Uterus (tissue), 3 donors: ENCODE measurements at regions not wholly inside any gene's neighbourhood (a gene's known extent, or its start where the extent isn't known, plus 50 kb on each side); places are given as distances from the start of the nearest gene placed in this dataset.

Source experiments
- DNase-seq, 2 donors: peaks; one replicate each; pipeline ENCODE4 v3.0.0-alpha.2; 2019 to 2020
- H3K27ac ChIP-seq, 2 donors: fragments of 200-600 bp; sonication (generic); 1 replicate in 1 of 2; 2 replicates in 1 of 2; pipeline ENCODE4 v1.5.1; 2016 to 2018
- H3K27me3 ChIP-seq, 2 donors: fragments of 200-600 bp; sonication (generic); one replicate each; pipeline ENCODE4 v1.5.1; 2018 to 2019; ENCODE audit warnings: control low read depth in 1 of 2
- H3K36me3 ChIP-seq, 2 donors: fragments of 200-600 bp; sonication (generic); one replicate each; pipeline ENCODE4 v1.5.1; 2019; ENCODE audit warnings: control low read depth in 1 of 2
- H3K4me1 ChIP-seq, 2 donors: fragments of 200-600 bp; sonication (generic); one replicate each; pipeline ENCODE4 v1.5.1; 2018 to 2019; ENCODE audit warnings: control low read depth in 1 of 2
- H3K4me3 ChIP-seq, 2 donors: fragments of 200-600 bp; sonication (generic); 1 replicate in 1 of 2; 2 replicates in 1 of 2; pipeline ENCODE4 v1.5.1; 2018 to 2019; ENCODE audit warnings: mild to moderate bottlenecking in 1 of 2
- H3K9me3 ChIP-seq, 2 donors: fragments of 200-600 bp; sonication (generic); one replicate each; pipeline ENCODE4 v1.5.1; 2019; ENCODE audit warnings: control low read depth in 1 of 2
- POLR2A ChIP-seq, 2 donors: fragments of 450-650 bp; IDR thresholded peaks; one replicate each; pipeline ENCODE4 v1.6.1; 2016; ENCODE audit warnings: antibody characterized with exemption in 2 of 2, mild to moderate bottlenecking in 1 of 2, moderate library complexity in 1 of 2
- intact Hi-C: fragments of 100-400 bp; cut with DNase I; formaldehyde crosslinking; loops from one replicate; pipeline ENCODE4 v1.15.1; 2023; ENCODE audit warnings: low total_unique reads
- TF ChIP-seq, protein P1 (sequence below), 4 experiments: fragments of 200-600 bp in 2 of 4; fragments of 450-650 bp in 2 of 4; sonication (generic) in 2 of 4; IDR thresholded peaks; one replicate each; pipeline ENCODE4 v1.5.1; 2016 to 2019; ENCODE audit warnings: antibody characterized with exemption in 4 of 4, mild to moderate bottlenecking in 2 of 4, moderate library complexity in 1 of 4
- donor health status: DM: yes; HTN: yes; CAD: no.

DNA sequence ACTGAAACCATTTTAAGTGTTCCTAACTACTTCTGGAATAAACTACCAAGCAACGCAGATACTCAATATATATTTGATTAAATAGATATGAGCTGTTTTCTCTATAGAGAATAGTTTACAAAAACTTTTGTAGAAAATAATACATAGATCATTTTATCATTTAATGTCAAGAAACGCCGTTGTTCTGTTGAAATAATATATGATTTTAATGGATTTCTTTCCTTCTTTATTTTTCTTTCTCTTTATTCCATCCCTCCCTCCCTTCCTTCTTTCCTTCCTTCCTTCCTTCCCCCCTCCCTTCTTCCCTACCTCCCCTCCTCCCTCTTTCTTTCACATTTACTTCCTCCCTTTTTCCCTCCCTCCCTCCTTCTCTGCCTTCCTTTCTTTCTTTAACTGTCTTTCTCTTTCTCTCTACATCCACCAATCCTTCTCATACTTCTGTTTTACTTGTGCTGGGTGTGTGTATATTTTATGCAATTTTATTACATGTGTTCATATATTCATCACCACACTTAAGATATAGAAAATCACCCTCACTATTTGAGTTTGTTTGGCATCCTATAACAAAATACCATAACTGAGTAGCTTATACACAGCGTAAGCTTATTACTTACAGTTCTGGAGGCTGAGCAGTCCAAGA is 230.9 kb upstream of the BRINP3 start:
- intact Hi-C loops = no loop called here
- H3K9me3 ChIP-seq = no peaks in the 10 kb centered on the region
- DNase-seq = no peak
- no peak overlapping the region for H3K27ac ChIP-seq
- no peaks in the 10 kb centered on the region for H3K27me3 ChIP-seq
- H3K4me3 ChIP-seq = no peak overlapping the region
- no peaks in the 10 kb centered on the region for H3K4me1 ChIP-seq
- TF ChIP-seq, protein P1, sequence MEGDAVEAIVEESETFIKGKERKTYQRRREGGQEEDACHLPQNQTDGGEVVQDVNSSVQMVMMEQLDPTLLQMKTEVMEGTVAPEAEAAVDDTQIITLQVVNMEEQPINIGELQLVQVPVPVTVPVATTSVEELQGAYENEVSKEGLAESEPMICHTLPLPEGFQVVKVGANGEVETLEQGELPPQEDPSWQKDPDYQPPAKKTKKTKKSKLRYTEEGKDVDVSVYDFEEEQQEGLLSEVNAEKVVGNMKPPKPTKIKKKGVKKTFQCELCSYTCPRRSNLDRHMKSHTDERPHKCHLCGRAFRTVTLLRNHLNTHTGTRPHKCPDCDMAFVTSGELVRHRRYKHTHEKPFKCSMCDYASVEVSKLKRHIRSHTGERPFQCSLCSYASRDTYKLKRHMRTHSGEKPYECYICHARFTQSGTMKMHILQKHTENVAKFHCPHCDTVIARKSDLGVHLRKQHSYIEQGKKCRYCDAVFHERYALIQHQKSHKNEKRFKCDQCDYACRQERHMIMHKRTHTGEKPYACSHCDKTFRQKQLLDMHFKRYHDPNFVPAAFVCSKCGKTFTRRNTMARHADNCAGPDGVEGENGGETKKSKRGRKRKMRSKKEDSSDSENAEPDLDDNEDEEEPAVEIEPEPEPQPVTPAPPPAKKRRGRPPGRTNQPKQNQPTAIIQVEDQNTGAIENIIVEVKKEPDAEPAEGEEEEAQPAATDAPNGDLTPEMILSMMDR (IDR thresholded peaks at IDR 0.05) = no peak
- no peak for TF ChIP-seq POLR2A (IDR thresholded peaks at IDR 0.05)
- H3K36me3 ChIP-seq = no peaks in the 10 kb centered on the region

DNA sequence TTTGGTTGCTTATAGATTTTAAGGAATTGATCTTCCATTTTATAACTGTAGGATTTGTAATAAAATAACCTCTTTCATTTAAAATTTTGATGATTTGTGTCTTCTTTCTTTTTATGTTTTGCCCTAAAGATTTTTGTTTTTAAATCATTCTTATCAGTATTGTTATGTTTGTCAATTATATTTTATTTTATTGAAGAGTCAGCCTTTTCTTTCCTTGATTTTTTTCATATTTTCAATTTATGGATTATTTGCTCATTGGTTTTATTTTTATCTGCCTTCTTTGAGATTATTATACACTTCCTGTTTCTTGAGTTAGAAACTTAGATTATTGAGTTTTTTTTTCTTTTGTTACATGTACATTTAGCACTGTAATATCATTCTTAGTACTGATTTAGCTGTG is 233.4 kb upstream of the BRINP3 start:
- intact Hi-C loops = no loop called here
- Histone ChIP-seq H3K4me1 (no peaks in the 10 kb centered on the region), H3K27ac (no peak overlapping the region), H3K4me3 (no peak overlapping the region), H3K27me3 (no peaks in the 10 kb centered on the region), H3K36me3 (no peaks in the 10 kb centered on the region), H3K9me3 (no peaks in the 10 kb centered on the region)
- no peak for TF ChIP-seq POLR2A (IDR thresholded peaks at IDR 0.05)
- TF ChIP-seq, protein P1 (IDR thresholded peaks at IDR 0.05) = no peak
- no peak for DNase-seq

DNA sequence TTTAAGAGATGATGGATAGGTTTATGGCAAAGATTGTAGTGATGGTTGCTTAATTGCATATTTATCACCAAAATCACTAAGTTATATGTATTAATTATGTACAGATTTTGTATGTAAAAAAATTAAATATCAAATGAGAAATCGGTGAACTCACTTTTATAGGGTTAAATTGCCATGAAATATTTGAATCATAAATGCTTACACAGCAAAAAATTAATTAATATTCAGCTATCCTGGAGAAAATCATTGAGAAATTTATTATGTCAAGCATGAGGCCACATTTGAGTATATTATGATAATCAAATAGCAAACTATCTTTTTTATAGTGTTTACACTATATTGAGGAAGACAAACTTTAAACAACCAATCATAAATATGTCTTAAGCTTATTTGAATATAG is 239.4 kb upstream of the BRINP3 start:
- intact Hi-C loops = no loop called here
- no peaks in the 10 kb centered on the region for H3K27me3 ChIP-seq
- no peaks in the 10 kb centered on the region for H3K4me1 ChIP-seq
- H3K4me3 ChIP-seq = no peak overlapping the region
- H3K9me3 ChIP-seq = no peaks in the 10 kb centered on the region
- TF ChIP-seq POLR2A (IDR thresholded peaks at IDR 0.05) = no peak
- TF ChIP-seq, protein P1 (IDR thresholded peaks at IDR 0.05) = no peak
- H3K27ac ChIP-seq = no peak overlapping the region
- no peak for DNase-seq
- H3K36me3 ChIP-seq = no peaks in the 10 kb centered on the region

DNA sequence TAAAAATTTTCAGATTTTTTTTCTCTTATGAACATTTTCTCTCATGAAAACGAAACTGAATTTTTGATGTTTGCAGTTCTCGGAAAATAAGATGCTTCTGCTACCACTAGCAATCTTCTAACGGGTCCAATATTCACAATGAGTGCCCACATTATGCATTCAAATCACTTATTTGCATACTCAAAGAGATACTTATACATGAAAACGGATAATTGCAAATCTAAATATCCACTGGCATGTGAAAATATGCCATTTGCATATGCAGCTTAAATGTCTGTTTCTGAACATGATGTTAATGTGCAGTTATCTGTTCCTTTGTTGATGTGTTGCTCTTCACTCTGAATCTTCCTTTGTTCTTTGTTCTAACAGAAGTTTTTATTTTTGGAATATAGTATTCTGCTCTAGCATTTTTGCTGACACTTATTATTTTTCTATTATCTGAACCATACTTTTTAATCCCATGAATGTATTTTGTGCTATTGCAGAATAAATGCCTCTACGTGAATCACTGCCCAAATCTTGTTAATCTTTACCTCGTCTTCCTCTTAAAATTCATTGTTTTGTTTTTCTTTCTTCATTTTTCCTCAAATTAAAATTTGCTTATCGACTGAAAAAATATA is 259.4 kb upstream of the BRINP3 start:
- H3K27ac ChIP-seq = no peak overlapping the region
- no peaks in the 10 kb centered on the region for H3K27me3 ChIP-seq
- H3K36me3 ChIP-seq = no peaks in the 10 kb centered on the region
- no peak for DNase-seq
- H3K9me3 ChIP-seq = no peaks in the 10 kb centered on the region
- no peaks in the 10 kb centered on the region for H3K4me1 ChIP-seq
- intact Hi-C loops = no loop called here
- H3K4me3 ChIP-seq = no peak overlapping the region
- TF ChIP-seq, protein P1 (IDR thresholded peaks at IDR 0.05) = no peak
- no peak for TF ChIP-seq POLR2A (IDR thresholded peaks at IDR 0.05)

DNA sequence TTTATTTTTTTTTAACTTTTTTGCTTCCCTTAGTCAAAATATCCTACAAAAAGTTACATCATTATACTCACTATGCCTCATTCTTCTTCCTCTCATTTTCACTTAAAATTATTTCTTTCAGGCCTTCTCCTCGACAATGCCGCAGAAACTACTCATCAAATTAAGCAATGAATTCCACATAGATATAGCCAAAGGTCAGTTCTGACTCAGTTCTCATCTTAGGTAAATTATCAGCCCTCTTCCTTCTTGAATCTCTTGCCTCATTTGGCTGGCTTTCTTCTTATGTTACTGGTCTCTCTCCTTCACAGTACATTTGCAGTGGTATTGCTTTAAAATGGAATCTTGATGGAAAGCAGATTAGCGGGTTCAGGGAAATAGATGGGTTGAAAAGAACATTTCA is 260.7 kb upstream of the BRINP3 start:
- Histone ChIP-seq H3K4me3 (no peak overlapping the region), H3K36me3 (no peaks in the 10 kb centered on the region), H3K27me3 (no peaks in the 10 kb centered on the region), H3K4me1 (no peaks in the 10 kb centered on the region), H3K9me3 (no peaks in the 10 kb centered on the region), H3K27ac (no peak overlapping the region)
- TF ChIP-seq POLR2A (IDR thresholded peaks at IDR 0.05) = no peak
- intact Hi-C loops = no loop called here
- no peak for DNase-seq
